CD4-positive, alpha-beta T cell treated with Interferon alpha-2 for 1 hour (primary cell): ENCODE measurements at regions not wholly inside any gene's neighbourhood (a gene's known extent, or its start where the extent isn't known, plus 50 kb on each side); places are given as distances from the start of the nearest gene placed in this dataset.
"Not testable (repeated sequence)": the region's sequence is repeated elsewhere in the genome, so short reads cannot be mapped to it uniquely, and the experiment has no call there.

ENCODE experiments used
- DNase-seq, 2 donors: peaks; one replicate each; pipeline ENCODE4 v3.0.0-alpha.2; 2020 to 2022

DNA sequence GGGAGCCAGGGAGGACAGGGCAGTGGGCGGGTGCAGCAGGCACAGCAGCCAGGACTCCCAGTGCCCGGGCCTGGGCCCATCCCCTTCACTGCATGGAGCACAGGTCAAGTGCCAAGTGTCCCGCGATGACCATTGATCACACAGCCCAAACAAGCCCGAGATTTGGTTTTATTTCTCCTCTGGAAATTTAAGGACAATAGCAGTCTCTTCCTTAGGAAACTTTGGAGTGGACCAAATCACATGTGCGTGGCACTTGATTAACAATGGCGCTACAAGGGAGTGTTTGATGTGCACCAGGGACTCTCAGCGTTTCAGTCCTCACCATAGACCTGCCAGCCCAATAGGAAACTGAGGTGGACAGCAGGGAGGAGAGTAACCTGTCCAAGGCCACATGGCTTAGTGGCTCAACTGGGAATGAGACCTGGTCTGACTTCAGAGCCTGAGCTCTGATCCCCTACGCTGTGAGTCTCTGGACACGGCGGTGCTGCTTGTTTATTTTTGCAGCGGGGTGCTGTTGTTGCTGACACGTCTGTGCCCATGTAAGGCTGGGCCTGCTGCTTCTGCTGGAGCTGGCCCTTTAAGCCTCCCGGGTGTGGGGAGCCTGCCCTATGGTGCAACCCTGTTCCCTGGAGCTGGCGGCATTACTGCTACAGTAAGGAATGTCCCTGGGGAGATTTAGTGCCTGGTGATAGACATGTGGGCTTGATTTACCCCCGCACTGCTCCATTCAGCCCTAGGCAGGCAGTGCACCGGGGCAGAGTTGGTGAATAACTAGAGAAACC is 194.2 kb downstream of the INHBB start:
- no peak for DNase-seq

DNA sequence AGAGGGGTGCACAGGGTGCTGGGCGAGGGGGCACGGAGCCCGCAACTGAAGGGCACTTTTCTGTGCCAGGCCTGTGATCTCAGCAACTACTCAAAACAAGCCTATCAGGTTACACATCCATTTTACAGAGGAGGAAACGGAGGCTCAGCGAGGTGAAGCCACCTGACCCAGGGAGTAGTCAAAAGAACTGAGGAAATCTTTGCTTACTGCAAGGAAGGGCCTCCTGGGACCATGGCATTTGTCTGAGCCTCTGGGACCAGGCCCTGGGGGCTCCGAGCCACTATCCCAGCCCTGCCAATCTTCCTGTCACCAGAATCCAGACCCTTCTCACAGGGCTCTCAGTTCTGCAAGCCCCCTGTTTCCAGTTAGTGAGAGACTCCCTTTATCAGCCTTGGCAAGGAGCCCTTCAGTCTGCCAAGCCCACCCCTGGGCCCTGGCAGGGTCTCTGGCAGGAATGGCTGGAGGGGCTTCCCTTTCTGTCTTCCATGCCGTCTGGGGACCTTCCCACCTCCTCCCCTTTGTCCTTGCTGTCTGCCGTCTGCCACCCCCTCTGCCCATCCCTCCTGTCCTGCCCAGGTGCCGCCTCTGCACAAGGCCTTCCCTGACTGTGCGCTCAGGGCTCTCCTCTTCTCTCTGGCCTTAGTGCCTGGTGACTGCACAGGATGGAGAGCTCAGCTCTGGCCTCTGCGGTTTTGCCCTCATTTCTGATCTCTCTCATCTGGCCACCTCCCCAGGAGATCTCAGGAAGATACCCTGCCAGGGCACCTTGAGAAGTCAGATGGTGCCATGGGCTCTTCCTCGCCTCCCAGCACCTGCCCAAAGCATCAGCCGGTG is 194.7 kb upstream of the GLI2 start:
- DNase-seq: no peak

DNA sequence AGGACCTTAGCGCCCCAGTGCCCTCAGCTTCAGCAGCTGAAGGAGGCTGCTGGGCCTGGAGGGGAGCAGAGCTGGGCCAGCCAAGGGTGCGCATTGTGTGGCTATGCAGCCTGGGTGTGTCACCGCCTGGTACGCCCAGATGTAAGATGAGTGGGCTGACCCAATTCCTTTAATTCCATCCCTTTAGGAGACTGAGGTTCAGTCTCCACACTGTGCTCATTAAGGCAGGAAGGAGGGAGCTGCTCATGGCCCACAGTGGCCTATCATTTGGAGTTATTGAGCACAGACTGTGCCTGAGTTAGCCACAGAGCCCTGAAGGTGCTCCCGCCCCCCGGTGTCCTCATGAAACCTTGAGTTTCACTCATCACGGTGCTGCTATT is 194.1 kb upstream of the GLI2 start:
- no peak for DNase-seq

DNA sequence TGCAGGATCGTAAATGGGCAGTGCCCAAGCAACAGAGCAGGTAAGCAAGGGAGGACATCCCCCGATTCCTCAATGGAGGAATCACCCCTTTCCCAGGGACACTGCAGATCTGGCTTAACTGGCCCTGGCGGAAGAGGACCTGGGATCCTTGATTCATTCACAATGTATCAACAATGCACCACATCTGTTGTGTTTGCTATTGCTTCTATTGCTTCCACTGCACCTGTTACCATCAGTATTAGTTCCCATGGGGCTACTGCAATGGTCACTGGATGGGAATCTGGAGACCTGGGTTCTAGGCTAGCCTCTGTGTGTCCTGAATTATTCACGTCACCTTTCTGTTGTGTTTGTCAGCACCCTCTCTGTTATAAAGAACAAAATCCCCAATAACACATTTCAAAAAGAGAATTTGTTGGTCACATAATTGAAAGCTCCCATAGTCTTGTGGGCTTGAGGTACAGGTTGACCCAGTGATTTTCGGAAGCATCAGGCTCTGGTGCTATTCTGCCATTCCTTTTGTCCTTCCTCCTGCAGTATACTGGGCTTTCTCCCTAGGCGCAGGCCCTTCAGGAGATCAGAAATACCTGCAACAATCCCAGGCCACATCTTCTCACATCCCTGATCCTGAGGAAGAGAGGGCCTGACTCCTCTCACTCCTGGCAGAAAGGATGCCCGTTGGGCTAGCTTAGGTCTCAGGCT is 193.5 kb upstream of the GLI2 start:
- no peak for DNase-seq

DNA sequence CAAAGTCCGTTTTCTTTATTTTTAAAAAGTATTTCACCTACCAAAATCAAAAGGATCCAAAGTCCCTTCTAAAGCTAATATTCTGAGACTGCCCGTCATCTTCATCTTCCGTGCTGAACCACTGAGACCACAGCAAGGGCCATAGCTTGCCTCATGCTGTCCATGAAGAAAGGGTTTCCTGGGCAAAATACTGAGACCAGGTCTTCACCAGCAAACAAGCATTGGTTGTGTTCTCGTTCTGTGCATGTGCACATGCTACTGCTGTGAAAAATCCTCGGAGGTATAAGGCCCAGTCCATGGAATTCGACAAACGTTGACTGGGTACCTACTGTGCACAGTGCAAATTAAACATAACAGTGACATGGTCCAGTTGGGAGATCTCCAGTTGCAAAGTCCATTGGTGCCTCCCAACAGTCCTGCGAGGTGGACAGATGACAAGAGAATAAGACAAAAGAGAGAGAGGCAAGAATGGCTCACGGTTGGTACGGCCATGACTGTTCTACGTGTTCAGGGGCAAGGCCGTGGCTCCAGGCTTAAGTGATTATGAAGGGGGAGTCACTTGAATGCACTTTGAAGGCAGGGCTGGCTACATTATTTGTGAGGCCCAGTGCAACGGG is 192.6 kb upstream of the GLI2 start:
- DNase-seq: no peak

DNA sequence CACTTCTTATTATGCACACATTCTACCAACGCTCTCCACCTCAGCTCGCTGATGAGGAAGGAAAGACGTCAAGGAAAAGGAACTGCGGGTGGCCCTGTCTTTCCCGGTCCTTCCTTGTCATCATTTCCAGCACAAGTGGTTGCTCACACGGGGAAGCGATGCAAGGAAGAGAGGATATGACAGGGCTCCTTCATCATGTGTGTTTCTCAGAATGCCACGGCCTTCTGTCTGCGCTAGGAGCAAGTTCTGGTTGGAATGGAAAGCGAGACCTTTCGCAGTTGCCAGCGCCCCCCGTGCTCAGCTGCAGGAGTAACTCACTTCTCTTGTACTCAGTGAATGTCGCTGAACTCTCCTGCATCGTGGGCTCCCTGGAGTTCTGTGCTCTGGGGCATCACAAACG is 191.8 kb upstream of the GLI2 start:
- DNase-seq: no peak

DNA sequence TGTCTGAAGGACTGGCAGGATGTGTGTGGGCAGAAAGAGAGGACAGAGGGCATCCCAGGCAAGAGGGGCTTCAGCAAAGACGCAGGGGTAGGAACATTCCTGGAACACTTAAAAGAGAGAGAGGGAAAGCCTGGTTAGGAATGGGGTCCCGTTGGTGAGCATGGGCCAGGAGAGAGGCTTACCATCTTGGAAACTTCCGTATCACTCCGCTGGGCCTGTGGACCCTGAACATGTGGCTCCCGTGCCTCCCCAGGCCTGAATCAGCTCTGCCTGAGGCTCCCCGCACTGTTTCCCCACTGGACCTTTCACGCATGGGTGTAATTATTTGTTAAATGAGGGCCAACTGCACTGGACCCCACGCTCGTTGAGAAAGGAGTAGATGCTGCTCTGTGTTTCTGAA is 191.1 kb upstream of the GLI2 start:
- no peak for DNase-seq

DNA sequence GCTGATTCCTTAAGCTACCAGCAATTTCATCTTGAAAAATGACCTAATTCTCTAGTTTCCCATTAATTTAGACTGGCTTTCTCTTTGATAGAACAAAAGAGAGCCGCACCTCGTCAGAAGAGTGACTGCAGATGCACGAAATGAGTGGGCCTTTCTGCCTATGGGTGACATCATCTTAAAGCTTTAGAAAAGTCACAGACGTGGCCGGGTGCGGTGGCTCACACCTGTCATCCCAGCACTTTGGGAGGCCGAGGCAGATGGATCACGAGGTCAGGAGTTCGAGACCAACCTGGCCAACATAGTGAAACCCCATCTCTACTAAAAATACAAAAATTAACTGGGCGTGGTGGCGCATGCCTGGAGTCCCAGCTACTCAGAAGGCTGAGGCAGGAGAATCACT is 190.7 kb upstream of the GLI2 start:
- DNase-seq: not testable (repeated sequence)

DNA sequence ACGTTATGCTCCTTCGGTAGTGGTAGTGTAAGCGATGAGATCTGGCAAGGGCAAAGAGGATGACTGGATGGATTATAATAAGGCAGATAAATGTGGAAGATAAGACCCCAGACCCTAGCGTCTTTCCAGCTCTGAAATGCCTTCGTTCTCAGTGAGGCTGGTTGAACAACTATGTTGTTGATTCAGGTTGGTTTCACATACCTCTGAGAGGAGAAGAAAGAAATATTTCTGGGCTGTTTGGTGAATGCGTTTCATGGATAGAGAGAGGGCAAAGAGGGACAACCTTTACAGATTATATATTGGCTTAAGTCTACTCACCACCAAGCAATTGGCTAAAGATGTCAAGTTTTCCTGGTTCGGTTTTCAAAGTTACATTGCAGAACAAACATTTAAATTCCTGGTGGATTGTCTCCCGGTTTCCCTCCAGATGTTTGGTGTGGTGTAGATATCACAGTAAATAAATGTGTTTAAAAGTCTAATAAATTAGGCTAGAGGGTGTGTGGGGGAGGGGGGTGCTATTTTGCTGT is 190.1 kb upstream of the GLI2 start:
- no peak for DNase-seq

DNA sequence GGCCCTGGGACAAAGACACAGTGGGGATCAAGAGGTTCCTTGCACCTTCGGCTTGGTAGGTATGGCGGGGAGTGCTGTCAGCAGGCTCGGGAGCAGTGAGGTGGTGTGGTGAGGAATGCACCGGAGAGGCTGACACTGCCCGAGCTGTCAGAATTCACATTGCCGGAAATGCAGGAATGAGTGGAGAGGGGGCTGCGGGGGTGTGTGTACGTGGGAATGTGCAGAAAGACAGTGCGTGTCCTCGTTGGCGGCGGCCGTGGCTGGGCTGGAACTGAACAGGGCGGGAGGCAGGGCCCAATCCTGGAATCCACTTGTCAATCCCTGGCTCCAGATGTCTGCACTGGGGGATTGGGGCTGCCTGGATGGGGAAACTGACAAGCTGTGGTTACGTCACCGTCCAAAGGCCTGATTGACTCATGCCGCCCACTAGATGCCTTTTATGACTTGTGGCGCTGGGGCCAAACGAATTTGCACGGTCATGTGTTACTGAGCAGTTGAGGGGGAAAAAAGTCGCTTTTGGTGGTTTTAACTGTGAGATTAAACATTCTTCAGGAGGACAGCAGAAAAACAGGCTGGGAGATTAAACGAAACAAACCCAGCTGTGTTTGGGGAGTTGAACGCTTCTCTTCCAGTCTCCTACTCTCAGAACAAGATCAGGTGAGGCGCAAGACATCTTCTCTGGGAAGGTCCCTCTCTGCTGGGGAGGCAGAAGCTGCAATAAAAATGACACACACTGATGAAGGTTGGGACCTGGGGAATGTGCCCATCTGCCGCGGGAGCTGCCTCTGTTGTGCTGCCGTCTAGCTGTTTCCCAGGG is 189.4 kb upstream of the GLI2 start:
- no peak for DNase-seq

DNA sequence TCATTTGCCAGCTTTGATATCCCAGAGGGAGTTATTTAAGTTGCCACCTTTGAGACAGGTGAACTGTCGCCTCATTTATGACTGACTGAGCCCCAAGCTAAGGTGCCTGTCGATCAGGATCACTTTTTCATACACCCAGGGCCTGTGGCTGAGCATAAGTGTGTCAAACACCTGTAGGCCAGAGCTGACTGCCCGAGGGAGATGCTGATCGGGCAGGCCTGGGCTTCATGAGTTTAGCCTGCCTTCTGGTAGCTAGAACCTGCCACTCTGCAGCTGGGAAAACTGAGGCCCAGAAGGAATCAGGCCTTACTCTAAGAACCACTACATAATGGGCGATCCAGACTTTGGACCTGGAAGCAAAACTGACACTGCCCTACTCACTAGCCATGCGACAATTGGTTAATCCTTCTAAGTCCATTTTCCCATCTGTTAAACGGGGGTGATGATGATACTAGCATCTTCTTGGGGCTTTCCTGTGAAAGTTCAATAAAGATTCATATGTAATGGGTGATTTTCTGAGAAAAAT is 188.7 kb upstream of the GLI2 start:
- no peak for DNase-seq

DNA sequence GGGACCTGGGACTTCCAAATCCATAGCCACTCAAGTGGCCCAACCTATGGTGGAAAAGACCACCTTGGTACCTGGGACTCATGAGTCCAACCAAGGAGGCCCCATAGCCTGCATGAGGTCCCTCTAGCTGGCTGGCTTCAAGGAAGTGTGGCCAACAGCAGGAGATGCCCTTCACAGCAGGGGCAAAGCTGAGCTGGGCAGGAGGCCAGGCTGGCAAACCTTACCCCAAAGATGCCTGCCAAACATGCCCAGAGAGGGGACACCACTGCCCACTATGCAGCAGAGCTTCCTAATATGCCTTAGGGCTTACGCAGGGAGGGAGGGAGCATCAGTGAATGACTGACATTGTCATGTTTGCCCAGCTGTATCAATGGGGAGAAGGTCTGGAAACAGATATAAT is 188.0 kb upstream of the GLI2 start:
- no peak for DNase-seq

DNA sequence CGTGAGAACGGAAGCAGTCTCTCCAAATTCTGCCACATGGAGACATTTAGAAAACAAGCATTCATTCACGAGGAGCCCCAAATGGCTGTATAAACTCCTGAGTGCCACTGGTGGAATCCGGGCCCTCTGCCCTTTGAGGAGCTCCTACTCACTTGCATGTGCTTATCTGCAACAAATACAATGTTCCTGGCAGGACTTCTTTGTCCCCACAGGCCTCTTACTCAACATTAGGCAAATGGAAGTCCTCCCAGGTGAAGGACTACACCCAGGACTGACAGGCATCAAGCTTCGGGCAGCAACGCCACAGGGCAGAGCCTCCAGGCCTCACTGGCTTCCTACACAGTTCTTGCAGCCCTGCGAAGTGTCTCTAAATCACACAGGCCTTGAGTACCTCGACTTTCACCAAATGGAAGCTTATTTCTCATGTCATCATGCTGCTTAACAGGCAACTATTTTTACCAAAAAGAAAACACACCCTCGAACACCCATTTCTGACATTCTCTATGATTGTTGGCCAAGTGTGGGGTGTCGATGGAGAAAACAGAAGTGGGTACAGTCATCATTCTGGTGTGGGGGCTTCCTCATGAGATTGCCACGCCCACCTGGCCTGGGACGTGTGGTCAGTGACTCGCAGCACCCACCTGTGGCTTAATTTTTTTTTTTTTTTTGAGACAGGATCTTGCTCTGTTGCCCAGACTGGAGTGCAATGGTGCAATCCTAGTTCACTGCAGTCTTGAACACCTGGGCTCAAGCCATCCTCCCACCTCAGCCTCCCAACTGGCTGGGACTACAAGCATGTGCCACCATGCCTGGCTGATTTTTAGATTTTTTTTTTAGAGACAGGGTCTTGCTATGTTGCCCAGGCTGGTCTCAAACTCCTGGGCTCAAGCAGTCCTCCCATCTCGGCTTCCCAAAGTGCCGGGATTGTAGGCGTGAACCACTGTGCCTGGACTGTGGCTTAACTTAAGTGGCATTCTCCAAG is 186.8 kb upstream of the GLI2 start:
- no peak for DNase-seq

DNA sequence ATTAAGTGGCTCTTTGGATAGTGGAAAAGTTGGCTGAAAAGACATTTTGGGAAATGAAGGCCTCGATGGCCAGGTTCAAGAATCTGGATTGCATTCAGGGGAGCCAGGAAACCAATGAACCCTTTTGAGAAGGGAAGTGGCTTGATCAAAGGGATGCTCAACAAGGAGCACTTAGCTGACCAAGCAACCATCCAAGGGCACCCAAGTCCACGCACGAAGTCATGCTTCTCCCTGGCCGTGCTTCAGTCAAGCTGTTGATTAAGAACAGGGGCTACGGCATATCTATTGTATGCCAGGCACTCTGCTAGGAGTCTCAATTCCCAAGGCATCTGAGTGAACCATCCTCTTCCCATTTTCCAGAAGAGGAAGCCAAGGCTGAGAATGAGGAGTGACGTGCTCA is 185.8 kb upstream of the GLI2 start:
- DNase-seq: no peak

DNA sequence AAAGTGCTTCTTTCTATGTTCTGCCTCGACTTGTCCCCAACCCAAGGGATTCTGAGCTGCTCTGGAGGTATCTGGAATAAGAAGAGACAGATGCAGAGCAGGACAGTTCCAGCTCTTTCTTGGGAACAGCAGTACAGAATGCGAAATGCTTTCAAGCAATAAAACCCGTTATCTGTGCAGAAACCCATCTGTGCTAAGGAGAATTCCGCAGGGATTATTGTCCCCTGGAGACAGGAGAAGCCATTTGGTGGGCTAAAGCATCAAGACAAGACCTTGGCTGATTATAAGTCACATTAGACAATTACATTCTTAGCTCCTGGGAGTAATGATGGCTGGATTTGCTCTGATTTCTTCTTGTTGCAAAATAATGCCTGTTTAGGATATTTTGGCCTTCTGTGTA is 185.4 kb upstream of the GLI2 start:
- DNase-seq: no peak

DNA sequence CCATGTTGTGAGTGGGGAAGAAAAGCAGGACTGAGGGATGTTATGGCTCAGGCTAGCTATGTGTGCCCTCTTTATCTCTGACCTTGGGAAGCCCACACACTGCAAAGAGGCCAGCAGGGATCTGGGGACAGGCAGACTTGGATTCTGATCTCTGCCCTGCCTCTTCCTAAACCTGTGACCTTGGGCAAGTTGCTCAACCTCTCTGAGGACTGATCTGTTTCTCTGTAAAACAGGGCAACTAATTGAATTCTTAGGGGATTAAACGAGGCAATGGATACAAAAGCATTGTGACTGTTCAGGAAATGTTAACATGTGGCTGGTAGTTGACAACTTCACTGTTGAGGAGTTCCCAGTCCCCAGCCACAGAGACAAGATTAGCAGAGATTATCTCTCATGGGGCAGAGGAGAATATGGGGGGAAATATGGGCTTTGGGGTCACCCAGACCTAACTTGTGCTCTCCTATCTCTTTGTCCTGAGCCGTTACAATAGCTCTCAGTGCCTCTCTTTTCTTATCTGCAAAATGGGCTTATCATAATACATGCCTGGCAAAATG is 184.7 kb upstream of the GLI2 start:
- no peak for DNase-seq

DNA sequence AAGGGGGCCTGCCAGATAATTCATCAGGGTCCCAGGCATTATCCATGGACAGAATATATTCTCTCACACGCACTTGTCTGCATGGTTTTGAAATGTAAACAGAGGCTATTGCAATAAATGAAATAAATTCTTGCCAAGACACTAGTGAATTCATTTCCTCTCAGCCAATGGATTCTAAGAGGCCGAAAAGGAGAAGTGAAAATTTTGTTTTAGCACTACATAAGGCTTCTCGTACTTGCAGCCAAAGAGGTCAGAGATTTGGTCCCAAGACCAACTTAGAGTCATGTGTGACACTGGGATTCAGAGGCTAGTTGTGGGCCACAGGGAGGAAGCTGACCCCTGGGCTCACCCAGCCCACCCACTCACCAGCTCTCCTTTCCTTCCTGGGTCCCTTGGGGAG is 184.1 kb upstream of the GLI2 start:
- no peak for DNase-seq

DNA sequence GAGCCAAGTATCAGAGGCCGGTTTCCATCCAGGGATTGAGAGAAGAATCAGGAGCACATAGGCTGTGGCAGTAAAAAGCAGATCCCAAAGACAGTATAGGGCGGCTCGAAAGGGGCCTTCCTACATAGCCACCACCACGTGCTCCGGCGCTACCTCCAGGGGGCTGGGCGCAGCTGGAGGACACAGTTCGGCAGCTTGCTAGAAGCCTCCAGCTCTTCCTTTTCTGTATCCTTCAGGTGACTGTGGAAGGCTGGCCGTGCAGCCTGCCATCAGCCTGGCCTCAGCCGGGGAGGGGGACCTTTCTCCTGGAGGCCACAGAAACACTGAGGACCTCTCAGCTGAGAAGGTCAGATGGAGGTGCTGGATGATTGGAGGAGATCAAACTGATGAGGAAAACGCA is 183.6 kb upstream of the GLI2 start:
- DNase-seq: no peak

DNA sequence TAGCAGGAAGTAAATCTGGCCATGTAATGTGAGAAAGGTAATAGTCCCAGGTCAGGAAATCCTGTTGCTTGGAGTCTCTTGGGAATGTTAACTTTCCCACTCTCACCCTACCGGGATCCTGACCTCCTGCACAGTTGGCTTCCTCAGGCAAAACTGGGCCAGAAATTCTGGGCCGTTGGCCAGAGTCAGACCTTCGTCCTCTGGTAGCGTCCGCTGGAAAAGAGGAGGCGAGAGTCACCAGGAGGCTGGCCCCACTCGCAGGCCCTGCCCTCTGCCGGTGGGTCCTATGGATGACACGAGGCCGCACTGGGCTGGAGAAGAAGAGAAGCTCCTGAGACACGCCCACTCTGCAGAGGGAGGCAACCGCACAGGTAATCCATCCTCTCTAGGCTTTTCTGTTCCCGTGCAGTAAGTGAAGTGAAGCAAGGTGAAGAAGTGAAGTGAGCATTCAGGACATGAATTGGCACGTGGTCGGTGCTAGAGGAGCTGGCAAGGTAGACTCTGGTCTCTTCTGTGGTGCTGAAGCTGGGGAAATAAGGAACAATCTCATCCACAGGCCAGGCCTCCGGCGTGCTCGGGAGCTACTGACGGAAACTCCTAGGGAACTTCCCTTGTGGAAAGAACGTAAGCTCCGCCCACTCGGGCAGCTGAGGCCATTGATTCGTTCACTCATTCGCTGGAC is 182.7 kb upstream of the GLI2 start:
- peak in 1 of 2 donors; percentile 4 for DNase-seq

DNA sequence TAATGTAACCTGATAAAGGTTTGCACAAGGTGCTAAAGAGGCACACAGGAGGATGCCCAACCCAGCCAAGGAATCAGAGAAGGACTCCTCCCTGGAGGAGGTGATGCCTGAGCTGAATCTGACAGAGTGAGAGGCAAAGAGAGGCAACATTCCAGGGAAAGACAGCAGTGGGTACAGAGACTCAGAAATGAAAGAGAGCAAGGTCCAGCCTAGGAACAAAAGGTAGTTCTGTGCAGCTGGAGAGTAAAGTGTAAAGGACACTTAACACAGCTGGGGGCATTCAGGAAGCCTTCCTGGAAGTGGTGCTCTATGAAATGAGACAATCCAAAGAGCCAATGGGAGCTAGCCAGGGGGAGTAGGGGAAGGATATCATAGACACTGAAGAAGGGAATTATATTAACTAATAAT is 181.0 kb upstream of the GLI2 start:
- no peak for DNase-seq
